ENCODE measurements at regions not wholly inside any gene's neighbourhood (a gene's known extent, or its start where the extent isn't known, plus 50 kb on each side); places are given as distances from the start of the nearest gene placed in this dataset.
"Not testable (repeated sequence)": the region's sequence is repeated elsewhere in the genome, so short reads cannot be mapped to it uniquely, and the experiment has no call there.

DNA sequence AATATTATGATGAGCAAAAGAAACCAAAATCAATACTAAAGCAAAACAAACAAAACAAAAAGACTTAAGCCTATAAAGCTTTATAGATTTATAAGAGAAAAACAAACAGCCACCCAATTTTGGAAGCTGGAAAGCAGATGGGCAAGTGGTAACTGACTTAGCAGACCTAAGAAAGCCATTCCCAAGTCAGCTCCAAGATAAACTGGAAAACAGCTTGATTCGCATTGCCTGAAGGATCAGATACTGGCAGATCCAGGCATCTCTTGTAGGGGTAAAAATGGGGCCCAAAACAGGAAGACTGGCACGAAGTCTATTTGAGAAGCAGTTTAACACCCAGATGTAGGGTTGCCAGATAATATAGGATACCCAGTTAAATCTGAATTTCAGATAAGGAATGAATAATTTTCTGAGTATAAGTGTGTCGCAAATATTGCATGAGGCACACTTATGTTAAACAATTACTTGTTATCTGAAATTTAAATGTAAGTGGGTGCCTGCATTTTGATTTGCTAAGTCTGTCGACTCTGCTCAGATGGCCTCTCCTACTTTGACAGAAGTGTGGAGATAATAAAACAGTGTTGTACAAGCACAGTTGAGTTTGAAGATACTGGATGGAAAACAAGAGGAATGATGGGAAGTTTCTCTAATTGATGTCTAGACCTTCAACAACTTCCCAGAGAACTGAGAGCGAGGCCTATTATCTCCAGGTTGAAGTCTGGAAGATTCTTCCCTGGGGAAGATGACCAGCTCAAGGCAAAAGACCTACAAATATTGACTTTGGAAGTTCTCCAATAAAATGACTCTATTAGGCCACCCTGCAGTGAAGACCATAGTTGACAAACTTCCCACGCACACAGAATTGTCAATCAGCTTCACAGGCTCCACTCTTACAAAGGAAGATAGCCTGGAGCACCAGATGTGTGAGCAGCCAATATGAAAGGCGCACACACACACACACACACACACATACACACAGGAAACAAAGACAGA lies 113.4 kb downstream of the FAM50B start:
- no peak for DNase-seq

- no peak for DNase-seq
Measured at GRCh38 chr6:3963426-3963825, 114.3 kb downstream of the FAM50B start.

GRCh38 chr6:3965071-3965718 lies 113.7 kb downstream of the FAM217A start:
- no peak for DNase-seq

DNA sequence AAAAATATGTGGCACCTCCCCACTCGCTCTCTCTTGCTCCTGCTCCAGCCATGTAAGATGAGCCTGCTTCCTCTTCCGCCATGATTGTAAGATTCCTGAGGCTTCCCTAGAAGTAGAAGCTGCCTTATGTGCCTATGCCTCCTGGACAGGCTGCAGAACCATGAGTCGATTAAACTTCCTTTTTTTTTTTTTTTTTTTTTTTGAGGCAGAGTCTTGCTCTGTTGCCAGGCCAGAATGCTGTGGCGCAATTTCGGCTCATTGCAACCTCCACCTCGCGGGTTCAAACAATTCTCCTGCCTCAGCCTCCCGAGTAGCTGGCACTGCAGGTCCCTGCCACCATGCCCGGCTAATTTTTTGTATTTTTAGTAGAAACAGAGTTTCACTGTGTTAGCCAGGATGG lies 112.5 kb downstream of the FAM217A start:
- DNase-seq, result peak in 1 of 2 donors; percentile 20

GRCh38 chr6:3970097-3970496 lies 108.8 kb downstream of the FAM217A start:
- no peak for DNase-seq

DNA sequence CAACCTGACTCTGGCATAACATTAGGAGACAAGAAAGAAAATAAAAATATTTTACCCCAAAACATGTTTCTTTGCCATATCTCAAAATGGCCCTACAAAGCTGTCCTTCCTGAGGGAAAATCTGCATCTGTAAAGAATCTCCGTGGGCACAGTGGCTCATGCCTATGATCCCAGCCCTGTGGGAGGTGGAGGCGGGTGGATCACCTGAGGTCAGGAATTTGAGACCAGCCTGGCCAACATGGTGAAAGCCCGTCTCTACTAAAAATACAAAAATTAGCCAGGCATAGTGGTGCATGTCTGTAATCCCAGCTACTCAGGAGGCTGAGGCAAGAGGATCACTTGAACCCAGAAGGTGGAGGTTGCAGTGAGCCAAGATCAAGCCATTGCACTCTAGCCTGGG lies 105.8 kb downstream of the FAM217A start:
- DNase-seq, result not testable (repeated sequence)

- peak; percentile 53 to 59 for DNase-seq
Measured at GRCh38 chr6:3977875-3978711, 100.8 kb downstream of the FAM217A start.

DNA sequence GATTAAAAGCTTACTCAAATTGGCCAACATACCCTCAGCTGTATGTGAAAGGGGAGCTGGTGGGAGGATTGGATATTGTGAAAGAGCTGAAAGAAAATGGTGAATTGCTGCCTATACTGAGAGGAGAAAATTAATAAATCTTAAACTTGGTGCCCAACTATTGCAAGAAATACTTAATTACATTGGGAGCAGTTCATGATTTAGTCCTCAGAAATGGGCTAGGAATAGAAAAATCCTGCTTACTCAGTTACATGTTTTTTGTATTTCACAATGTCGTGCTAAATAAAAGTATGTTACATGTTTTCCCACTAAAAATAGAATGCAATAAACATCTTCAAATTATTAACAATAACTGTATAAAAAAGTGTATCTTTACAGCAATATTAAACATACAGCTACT lies 100.0 kb downstream of the FAM217A start:
- DNase-seq, result not testable (repeated sequence)

GRCh38 chr6:3981917-3982316 lies 97.0 kb downstream of the FAM217A start:
- no peak for DNase-seq

DNA sequence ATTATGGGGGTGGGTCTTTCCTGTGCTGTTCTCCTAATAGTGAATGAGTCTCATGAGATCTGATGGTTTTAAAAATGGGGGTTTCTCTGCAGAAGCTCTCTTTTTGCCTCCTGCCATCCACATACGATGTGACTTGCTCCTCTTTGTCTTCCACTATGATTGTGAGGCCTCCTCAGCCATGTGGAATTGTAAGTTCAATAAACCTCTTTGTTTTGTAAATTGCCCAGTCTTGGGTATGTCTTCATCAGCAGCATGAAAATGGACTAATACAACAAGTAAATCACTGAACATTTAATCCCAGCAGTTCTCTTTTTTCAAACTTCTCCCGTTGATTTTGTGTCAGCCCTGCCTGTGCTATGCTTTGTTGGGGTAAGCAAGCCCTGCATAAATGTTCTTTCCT lies 95.2 kb downstream of the FAM217A start:
- DNase-seq, result no peak

GRCh38 chr6:3984494-3984893 lies 94.4 kb downstream of the FAM217A start:
- no peak for DNase-seq

GRCh38 chr6:3986241-3986640 lies 92.7 kb downstream of the FAM217A start:
- no peak for DNase-seq

DNA sequence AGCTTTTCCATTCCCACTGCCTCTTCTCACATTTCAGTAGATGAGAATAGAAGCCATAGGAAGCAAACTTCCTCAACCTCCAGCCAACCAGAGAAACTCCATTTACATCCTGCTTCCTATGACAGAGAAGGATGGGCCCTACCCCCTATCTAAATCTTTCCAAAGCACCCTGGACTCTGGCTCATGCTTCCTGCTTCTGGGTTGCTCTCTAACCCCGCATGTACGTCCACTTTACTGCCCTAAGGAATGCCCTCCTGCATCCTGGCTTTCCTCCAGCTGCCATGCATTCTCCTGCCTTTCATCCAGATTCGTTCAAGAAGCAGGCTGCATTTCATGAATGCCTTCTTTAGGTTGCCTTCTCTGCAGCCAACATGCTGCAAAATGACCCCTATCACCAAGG lies 91.9 kb downstream of the FAM217A start:
- no peak for DNase-seq

- no peak for DNase-seq
Measured at GRCh38 chr6:3987576-3987975, 91.4 kb downstream of the FAM217A start.

- peak; percentile 62 to 90 for DNase-seq
Measured at GRCh38 chr6:3990692-3991491, 88.0 kb downstream of the FAM217A start.

- no peak for DNase-seq
Measured at GRCh38 chr6:3991941-3992340, 87.0 kb downstream of the FAM217A start.

DNA sequence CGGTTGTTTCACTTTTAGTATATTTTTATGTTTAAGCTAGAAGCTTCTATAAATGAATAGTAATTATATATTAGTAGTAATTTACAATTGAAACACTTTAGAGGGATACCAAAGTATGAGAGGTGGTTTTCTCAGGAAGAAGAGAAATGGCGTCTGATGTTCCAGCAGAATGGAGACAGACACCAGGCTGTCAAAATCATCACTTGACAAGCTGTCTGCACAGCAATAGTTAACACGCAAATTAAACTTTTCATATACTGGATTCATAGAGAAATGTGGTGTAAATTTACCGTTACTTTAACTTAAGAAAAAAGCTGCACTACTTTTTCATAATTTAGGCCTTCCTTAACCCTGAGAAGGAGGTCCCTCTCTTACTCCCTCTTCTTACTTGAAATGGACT lies 82.6 kb downstream of the FAM217A start:
- DNase-seq, result no peak

DNA sequence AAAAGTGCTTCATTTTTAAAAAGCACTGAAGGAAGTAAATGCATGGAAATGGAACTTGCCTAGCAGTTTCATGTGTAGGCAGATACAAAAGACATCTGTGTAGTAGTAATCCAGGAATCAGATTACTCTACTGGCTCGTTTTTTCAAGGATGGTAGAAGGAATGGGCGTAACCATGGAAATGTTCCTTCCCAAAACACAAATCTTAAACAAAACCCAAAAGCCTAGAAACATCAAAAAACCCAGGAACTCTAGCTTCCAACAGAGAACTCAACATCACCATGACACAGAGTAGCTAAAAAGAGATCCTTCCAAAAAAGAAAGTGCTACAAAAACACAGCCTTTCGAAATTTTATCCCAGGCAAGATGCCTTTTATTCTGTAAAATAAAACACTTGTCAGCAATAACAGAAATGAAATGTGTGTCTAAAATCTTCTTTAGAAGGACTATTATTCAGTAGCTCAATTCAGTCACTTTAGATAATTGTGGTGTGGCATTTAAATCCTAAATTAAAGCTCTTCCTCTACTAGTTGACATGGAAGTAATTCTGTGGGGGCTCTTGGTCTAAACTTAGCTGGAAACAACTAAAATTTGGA lies 81.7 kb downstream of the FAM217A start:
- no peak for DNase-seq

- no peak for DNase-seq
Measured at GRCh38 chr6:3999800-4000661, 78.9 kb downstream of the FAM217A start.

GRCh38 chr6:4004249-4004648 lies 74.7 kb downstream of the FAM217A start:
- DNase-seq, result no peak
